ENCODE measurements at regions not wholly inside any gene's neighbourhood (a gene's known extent, or its start where the extent isn't known, plus 50 kb on each side); places are given as distances from the start of the nearest gene placed in this dataset.

DNA sequence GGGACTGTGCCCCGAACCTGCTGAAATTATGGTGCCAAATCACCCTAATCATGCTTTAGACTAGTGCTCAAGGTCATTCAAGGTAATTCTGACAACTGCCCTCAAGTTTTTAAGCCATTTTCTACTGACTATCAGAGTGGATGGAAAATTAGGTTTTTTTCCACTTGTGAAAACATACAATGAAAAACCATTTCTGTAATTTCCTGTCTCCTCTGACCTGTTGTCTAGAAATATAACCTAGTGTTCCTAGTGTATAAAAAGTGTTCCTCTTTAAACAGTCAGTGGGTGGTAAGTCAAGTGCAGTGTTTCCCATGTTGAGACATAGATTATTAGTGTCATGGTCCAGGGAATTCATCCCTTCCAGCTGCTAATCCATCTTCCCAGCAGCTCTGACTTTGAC is 232.8 kb upstream of the UMPS start:
- no peak for DNase-seq (ENCODE audit: low read depth)
- TF ChIP-seq, protein P1, sequence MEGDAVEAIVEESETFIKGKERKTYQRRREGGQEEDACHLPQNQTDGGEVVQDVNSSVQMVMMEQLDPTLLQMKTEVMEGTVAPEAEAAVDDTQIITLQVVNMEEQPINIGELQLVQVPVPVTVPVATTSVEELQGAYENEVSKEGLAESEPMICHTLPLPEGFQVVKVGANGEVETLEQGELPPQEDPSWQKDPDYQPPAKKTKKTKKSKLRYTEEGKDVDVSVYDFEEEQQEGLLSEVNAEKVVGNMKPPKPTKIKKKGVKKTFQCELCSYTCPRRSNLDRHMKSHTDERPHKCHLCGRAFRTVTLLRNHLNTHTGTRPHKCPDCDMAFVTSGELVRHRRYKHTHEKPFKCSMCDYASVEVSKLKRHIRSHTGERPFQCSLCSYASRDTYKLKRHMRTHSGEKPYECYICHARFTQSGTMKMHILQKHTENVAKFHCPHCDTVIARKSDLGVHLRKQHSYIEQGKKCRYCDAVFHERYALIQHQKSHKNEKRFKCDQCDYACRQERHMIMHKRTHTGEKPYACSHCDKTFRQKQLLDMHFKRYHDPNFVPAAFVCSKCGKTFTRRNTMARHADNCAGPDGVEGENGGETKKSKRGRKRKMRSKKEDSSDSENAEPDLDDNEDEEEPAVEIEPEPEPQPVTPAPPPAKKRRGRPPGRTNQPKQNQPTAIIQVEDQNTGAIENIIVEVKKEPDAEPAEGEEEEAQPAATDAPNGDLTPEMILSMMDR (IDR thresholded peaks at IDR 0.05; ENCODE audit: insufficient read depth, low read depth, low read length, missing control alignments) = no peak
- H3K4me3 ChIP-seq (ENCODE audit: low read depth, low read length) = no peak overlapping the region

DNA sequence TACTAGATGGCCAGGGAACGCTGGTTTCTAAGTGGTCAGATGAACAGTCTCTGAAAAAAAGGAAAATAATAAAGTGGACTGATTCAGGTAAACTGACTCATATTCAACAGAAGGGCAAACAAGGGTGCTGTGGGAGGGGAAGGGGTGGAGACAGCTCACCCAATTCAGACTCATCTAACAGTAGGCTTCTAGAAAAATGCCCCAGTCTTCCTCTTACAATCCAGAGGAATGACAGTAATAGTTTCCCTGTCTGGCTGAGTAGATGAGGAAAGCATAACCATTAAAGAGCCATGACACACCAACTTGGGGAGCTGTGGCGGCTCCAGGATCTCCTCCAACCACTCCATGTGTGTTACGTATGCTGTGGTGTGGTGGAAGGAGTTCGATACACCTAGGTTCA is 231.4 kb upstream of the UMPS start:
- TF ChIP-seq, protein P1 (IDR thresholded peaks at IDR 0.05; ENCODE audit: insufficient read depth, low read depth, low read length, missing control alignments) = no peak
- no peak for DNase-seq (ENCODE audit: low read depth)
- no peak overlapping the region for H3K4me3 ChIP-seq (ENCODE audit: low read depth, low read length)

DNA sequence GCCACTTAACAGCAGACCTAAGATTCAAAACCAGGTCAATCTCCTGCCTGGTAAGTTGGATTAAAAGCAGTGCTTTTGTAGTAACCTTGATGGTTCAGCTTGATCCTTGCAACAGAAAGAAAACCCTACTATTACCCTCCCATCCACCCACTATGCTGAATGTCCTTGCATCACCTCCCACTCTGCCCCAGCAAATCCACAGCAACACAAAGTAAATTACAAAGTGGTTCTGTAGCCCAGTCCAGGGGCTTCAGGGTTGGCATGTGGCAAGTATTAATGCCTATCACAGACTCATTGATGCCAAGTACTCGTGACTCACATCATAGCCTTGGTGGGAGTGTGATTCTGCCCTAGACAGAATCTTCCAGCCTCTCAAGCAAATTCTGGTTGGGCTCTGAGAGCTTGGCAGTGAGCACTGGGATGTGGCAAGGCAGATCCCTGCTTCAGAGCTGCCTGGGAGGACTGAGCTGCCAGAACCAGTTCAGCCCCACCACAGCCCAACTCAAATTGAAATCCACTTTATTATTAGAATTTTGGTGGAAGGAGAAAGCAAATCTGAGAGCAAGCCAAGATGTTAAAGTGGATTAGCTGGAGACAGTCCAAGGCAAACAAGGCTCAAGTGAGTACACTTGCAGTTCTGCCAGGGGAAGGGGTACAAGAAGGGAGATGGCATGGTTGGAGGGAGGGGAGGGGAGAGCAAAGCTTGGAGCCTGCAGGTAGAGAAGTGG is 225.8 kb upstream of the UMPS start:
- no peak for DNase-seq (ENCODE audit: low read depth)
- H3K4me3 ChIP-seq (ENCODE audit: low read depth, low read length) = no peak overlapping the region
- TF ChIP-seq, protein P1 (IDR thresholded peaks at IDR 0.05; ENCODE audit: insufficient read depth, low read depth, low read length, missing control alignments) = no peak

DNA sequence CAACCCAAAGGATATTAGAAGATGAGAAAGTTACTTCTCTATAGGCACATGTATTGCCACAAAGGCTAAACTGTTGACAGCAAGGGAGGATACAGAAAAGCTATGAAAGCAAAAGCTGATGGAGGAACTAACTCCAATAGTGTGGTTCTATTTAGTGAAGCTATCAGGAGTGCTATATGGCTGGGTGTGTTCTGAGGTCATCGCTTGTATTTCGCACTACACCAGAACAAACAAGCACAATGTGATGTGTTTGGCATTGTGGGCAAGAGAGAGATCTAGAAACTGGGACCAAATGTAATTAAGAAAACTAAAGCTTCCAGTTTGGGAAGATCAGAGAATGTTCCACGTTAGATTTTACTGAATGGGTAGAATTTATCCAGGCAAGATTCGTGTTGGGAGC is 220.4 kb upstream of the UMPS start:
- DNase-seq (ENCODE audit: low read depth) = no peak
- TF ChIP-seq, protein P1 (IDR thresholded peaks at IDR 0.05; ENCODE audit: insufficient read depth, low read depth, low read length, missing control alignments) = no peak
- H3K4me3 ChIP-seq (ENCODE audit: low read depth, low read length) = no peak overlapping the region

DNA sequence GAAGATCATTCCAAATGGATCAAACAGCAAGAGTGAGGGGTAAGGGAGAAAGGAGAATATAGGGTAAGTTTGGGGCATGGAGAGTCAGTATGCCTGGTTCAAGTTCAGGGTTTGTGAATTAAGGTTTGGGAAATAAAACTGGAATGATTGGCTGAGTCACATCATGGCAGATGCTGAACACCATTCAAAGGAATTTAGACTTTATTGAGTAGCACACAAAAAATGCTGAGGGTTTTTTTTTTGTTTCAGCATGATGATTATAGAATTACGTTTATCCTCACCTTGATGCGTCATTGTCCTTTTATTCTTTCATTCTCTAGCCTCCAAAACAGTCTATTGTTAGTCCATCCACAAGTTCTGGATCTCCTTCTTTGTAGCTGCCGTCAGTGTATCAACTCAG is 220.0 kb upstream of the UMPS start:
- TF ChIP-seq, protein P1 (IDR thresholded peaks at IDR 0.05; ENCODE audit: insufficient read depth, low read depth, low read length, missing control alignments) = no peak
- no peak overlapping the region for H3K4me3 ChIP-seq (ENCODE audit: low read depth, low read length)
- no peak for DNase-seq (ENCODE audit: low read depth)

DNA sequence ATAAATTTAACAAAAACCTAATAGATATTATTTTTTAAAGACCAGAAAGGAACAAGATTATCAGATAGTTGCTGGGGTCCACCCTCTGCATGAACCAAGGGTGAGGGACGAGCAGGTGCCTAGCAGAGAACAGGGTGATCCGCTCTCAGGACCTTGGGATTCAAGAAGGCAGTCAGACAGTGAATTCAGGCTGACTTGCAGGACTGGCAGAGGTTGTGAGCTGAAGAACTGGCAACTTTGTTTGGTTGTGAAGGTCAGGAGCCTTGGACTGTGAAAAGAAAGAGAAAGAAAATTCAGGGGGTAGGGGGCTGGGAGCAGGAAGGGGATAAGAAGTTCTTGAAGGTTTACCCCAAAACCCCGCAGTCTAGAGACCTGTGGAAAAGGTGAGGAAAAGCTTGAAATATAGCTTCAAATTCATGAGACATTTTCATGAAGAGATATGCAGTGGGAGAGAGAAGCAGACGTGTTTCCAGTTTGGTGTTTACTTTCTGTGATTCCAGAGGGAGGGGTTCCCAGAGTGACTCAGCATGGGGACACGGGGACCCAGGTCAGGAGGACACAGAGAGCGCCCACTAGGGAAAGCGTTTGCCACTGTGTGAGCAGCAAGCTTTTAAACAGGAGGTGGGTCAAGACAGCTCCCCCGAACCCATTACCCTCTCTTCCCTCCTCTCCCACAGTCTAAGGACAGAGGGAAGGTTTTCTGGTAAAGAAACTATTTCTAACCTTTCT is 217.2 kb upstream of the UMPS start:
- TF ChIP-seq, protein P1 (IDR thresholded peaks at IDR 0.05; ENCODE audit: insufficient read depth, low read depth, low read length, missing control alignments) = no peak
- no peak overlapping the region for H3K4me3 ChIP-seq (ENCODE audit: low read depth, low read length)
- no peak for DNase-seq (ENCODE audit: low read depth)
